ENCODE measurements at regions not wholly inside any gene's neighbourhood (a gene's known extent, or its start where the extent isn't known, plus 50 kb on each side); places are given as distances from the start of the nearest gene placed in this dataset.

DNA sequence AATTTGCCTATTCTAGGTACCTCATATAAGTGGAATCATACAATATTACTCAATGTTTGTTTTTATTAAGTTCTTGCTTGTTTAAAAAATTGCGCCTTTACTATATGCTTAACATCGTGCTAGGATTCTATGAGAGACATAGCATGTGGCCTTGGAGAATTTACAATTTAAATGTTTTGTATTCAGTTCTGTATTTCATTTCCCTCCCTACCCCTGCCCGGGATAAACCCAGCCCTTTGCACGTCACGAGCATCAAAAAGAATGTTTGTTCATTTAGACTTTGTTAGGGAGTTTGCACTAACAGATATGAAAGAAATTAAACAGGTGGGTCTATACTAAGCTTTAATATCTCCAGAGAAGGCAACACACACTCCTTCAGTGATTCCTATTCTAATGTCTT, 75.7 kb downstream of the C18orf54 start:
- no peak for DNase-seq
- no peak for ATAC-seq
- Histone ChIP-seq H3K4me3 (no peak overlapping the region), H3K27ac (no peak overlapping the region), H3K9me3 (no peaks in the 10 kb centered on the region), H3K36me3 (no peaks in the 10 kb centered on the region), H3K27me3 (ENCODE audit: low read depth) (no peaks in the 10 kb centered on the region), H3K4me1 (no peaks in the 10 kb centered on the region)
- no peak for TF ChIP-seq CTCF (IDR thresholded peaks at IDR 0.05)
- intact Hi-C loops (cut with DNase I): no loop called here

GRCh38 chr18:54433857-54434256, 76.2 kb downstream of the C18orf54 start:
- no peak for ATAC-seq

GRCh38 chr18:54434453-54434852, 76.7 kb downstream of the C18orf54 start:
- Histone ChIP-seq H3K4me1 (no peaks in the 10 kb centered on the region), H3K9me3 (no peaks in the 10 kb centered on the region), H3K27ac (no peak overlapping the region), H3K36me3 (no peaks in the 10 kb centered on the region), H3K4me3 (no peak overlapping the region), H3K27me3 (ENCODE audit: low read depth) (no peaks in the 10 kb centered on the region)
- intact Hi-C loops (cut with DNase I): no loop called here
- ATAC-seq (no peak), DNase-seq (no peak)
- TF ChIP-seq CTCF (IDR thresholded peaks at IDR 0.05): no peak

More at GRCh38 chr18:54433857-54434256, 76.2 kb downstream of the C18orf54 start:
- H3K4me3 ChIP-seq: no peak overlapping the region
- H3K27ac ChIP-seq: no peak overlapping the region
- intact Hi-C loops (cut with DNase I): no loop called here
- H3K9me3 ChIP-seq: no peaks in the 10 kb centered on the region
- no peak for DNase-seq
- H3K36me3 ChIP-seq: no peaks in the 10 kb centered on the region
- TF ChIP-seq CTCF (IDR thresholded peaks at IDR 0.05): no peak
- no peaks in the 10 kb centered on the region for H3K4me1 ChIP-seq
- H3K27me3 ChIP-seq (ENCODE audit: low read depth): no peaks in the 10 kb centered on the region

DNA sequence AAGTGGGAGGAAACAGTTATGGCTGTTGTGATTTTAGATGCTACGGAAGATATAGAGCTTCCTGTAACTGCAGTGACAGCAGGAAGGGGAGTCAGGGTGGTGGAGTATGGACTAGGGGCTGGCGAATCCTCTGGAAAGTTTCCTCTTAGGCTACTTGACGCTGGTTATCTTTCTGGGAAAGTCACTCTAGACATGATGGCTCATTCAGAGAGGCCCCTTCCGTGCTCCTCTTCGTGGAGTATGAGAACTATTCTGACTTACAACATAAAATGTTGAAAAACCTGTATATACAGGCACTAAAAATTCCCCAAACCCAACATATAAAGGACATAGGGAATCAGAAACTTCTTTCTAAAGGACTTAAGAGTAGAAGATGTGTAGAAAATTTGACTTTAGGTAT, 78.8 kb downstream of the C18orf54 start:
- Histone ChIP-seq H3K4me3 (no peak overlapping the region), H3K36me3 (no peaks in the 10 kb centered on the region), H3K27me3 (ENCODE audit: low read depth) (no peaks in the 10 kb centered on the region), H3K27ac (no peak overlapping the region), H3K4me1 (no peaks in the 10 kb centered on the region), H3K9me3 (no peaks in the 10 kb centered on the region)
- TF ChIP-seq CTCF (IDR thresholded peaks at IDR 0.05): no peak
- DNase-seq (no peak), ATAC-seq (no peak)
- intact Hi-C loops (cut with DNase I): no loop called here

DNA sequence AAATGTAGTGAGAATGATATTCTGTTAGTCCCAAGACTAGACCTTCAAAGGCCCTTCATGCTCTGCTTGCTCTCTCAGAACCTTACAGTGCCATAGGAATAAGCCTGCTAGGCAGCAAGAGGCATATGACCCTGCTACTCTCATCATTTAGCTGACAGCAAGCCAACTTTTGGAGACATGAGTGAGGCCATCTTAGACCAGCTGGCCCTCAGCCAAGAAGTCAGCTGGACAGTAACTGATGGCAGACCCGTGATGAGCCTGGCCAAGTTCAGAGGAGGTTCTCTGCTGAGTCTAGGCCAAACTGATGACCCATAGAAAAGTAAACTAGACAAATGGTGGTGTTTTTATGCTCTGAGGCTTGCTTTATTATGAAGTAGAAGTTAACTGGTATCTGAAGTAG, 82.6 kb downstream of the C18orf54 start:
- Histone ChIP-seq H3K9me3 (no peaks in the 10 kb centered on the region), H3K4me3 (no peak overlapping the region), H3K27ac (no peak overlapping the region), H3K27me3 (ENCODE audit: low read depth) (no peaks in the 10 kb centered on the region), H3K4me1 (no peaks in the 10 kb centered on the region), H3K36me3 (no peaks in the 10 kb centered on the region)
- intact Hi-C loops (cut with DNase I): no loop called here
- no peak for ATAC-seq
- no peak for TF ChIP-seq CTCF (IDR thresholded peaks at IDR 0.05)
- DNase-seq: no peak

All from lower lobe of right lung (tissue), 2 donors.